ENCODE measurements at regions not wholly inside any gene's neighbourhood (a gene's known extent, or its start where the extent isn't known, plus 50 kb on each side); places are given as distances from the start of the nearest gene placed in this dataset.
"Not testable (repeated sequence)": the region's sequence is repeated elsewhere in the genome, so short reads cannot be mapped to it uniquely, and the experiment has no call there.

GRCh38 chr11:134725211-134725610 is 313.2 kb upstream of the B3GAT1 start:
- Mint-ChIP-seq H3K36me3 (no peaks in the 10 kb centered on the region), H3K27me3 (peaks cover 47% of the 10 kb centered on the region), H3K4me1 (ENCODE audit: unreplicated experiment) (no peaks in the 10 kb centered on the region), H3K4me3 (no peak overlapping the region), H3K9me3 (no peaks in the 10 kb centered on the region), H3K27ac (no peak overlapping the region)
- DNase-seq (ENCODE audit: extremely low spot score, unreplicated experiment): no peak
- no peak for TF ChIP-seq CTCF (conservative IDR thresholded peaks at IDR 0.05)

- Mint-ChIP-seq H3K36me3 (no peaks in the 10 kb centered on the region), H3K9me3 (no peaks in the 10 kb centered on the region), H3K27ac (no peak overlapping the region), H3K4me1 (ENCODE audit: unreplicated experiment) (no peaks in the 10 kb centered on the region), H3K27me3 (peaks cover 47% of the 10 kb centered on the region), H3K4me3 (no peak overlapping the region)
- no peak for TF ChIP-seq CTCF (conservative IDR thresholded peaks at IDR 0.05)
- DNase-seq (ENCODE audit: extremely low spot score, unreplicated experiment): no peak
Observed at GRCh38 chr11:134724779-134725140, 312.7 kb upstream of the B3GAT1 start.

GRCh38 chr11:134724106-134724778 is 312.2 kb upstream of the B3GAT1 start:
- H3K9me3 Mint-ChIP-seq: no peaks in the 10 kb centered on the region
- no peaks in the 10 kb centered on the region for H3K36me3 Mint-ChIP-seq
- TF ChIP-seq CTCF (conservative IDR thresholded peaks at IDR 0.05): no peak
- no peak for DNase-seq (ENCODE audit: extremely low spot score, unreplicated experiment)
- H3K4me3 Mint-ChIP-seq: no peak overlapping the region
- no peak overlapping the region for H3K27ac Mint-ChIP-seq
- peaks cover 47% of the 10 kb centered on the region for H3K27me3 Mint-ChIP-seq
- H3K4me1 Mint-ChIP-seq (ENCODE audit: unreplicated experiment): no peaks in the 10 kb centered on the region

GRCh38 chr11:134720691-134721070 is 308.6 kb upstream of the B3GAT1 start:
- not testable (repeated sequence) for H3K27ac Mint-ChIP-seq; H3K4me1 Mint-ChIP-seq (ENCODE audit: unreplicated experiment); H3K36me3 Mint-ChIP-seq; DNase-seq (ENCODE audit: extremely low spot score, unreplicated experiment); H3K4me3 Mint-ChIP-seq; H3K9me3 Mint-ChIP-seq
- peaks cover 62% of the 10 kb centered on the region for H3K27me3 Mint-ChIP-seq

GRCh38 chr11:134719940-134720690 is 308.1 kb upstream of the B3GAT1 start:
- H3K4me1 Mint-ChIP-seq (ENCODE audit: unreplicated experiment): not testable (repeated sequence)

GRCh38 chr11:134719397-134719796 is 307.4 kb upstream of the B3GAT1 start:
- TF ChIP-seq CTCF (conservative IDR thresholded peaks at IDR 0.05): no peak
- H3K4me1 Mint-ChIP-seq (ENCODE audit: unreplicated experiment): no peaks in the 10 kb centered on the region
- no peaks in the 10 kb centered on the region for H3K36me3 Mint-ChIP-seq
- no peaks in the 10 kb centered on the region for H3K9me3 Mint-ChIP-seq
- no peak overlapping the region for H3K4me3 Mint-ChIP-seq
- peaks cover 50% of the 10 kb centered on the region for H3K27me3 Mint-ChIP-seq
- no peak for DNase-seq (ENCODE audit: extremely low spot score, unreplicated experiment)
- H3K27ac Mint-ChIP-seq: no peak overlapping the region

More at GRCh38 chr11:134719940-134720690, 308.1 kb upstream of the B3GAT1 start:
- not testable (repeated sequence) for DNase-seq (ENCODE audit: extremely low spot score, unreplicated experiment); H3K9me3 Mint-ChIP-seq; H3K27ac Mint-ChIP-seq; H3K4me3 Mint-ChIP-seq; H3K36me3 Mint-ChIP-seq
- H3K27me3 Mint-ChIP-seq: peaks cover 57% of the 10 kb centered on the region

Measured in type B pancreatic cell (in vitro differentiated cells).